Vagina (tissue), 2 donors: ENCODE measurements at regions not wholly inside any gene's neighbourhood (a gene's known extent, or its start where the extent isn't known, plus 50 kb on each side); places are given as distances from the start of the nearest gene placed in this dataset.

Experiments used
- DNase-seq, 2 donors: peaks; one replicate each; pipeline ENCODE4 v3.0.0-alpha.2; 2017; ENCODE audit errors: extremely low spot score in 2 of 2
- H3K27ac ChIP-seq: fragments of 200-600 bp; sonication (generic); one replicate; pipeline ENCODE4 v1.5.1; 2019
- H3K27me3 ChIP-seq: fragments of 200-600 bp; sonication (generic); one replicate; pipeline ENCODE4 v1.5.1; 2019
- H3K36me3 ChIP-seq, 2 donors: fragments of 200-600 bp; sonication (generic); one replicate each; pipeline ENCODE4 v1.5.1; 2017 to 2019
- H3K4me1 ChIP-seq: fragments of 200-600 bp; sonication (generic); one replicate; pipeline ENCODE4 v1.5.1; 2019
- H3K4me3 ChIP-seq, 2 donors: fragments of 200-600 bp; sonication (generic); 1 replicate in 1 of 2; 2 replicates in 1 of 2; pipeline ENCODE4 v1.5.1; 2016 to 2019
- H3K9me3 ChIP-seq: fragments of 200-600 bp; sonication (generic); one replicate; pipeline ENCODE4 v1.5.1; 2019
- CTCF ChIP-seq, 3 experiments: fragments of 450-650 bp in 2 of 3; fragments of 200-600 bp in 1 of 3; sonication (generic) in 1 of 3; IDR thresholded peaks; one replicate each; pipeline ENCODE4 v1.5.1; 2017 to 2019; ENCODE audit warnings: antibody characterized with exemption in 3 of 3, mild to moderate bottlenecking in 2 of 3, moderate library complexity in 2 of 3
- POLR2A ChIP-seq, 2 donors: fragments of 450-650 bp; IDR thresholded peaks; one replicate each; pipeline ENCODE4 v1.6.1; 2017; ENCODE audit warnings: antibody characterized with exemption in 2 of 2, mild to moderate bottlenecking in 2 of 2, moderate library complexity in 2 of 2
- POLR2AphosphoS5 ChIP-seq, 2 donors: sonication (generic); formaldehyde crosslinking; IDR thresholded peaks; one replicate each; pipeline ENCODE4 v1.9.0; 2017; ENCODE audit warnings: antibody characterized with exemption in 2 of 2, mild to moderate bottlenecking in 2 of 2, low read depth in 1 of 2; ENCODE audit not compliant: insufficient read depth in 1 of 2
- intact Hi-C: fragments of 100-400 bp; cut with DNase I; formaldehyde crosslinking; loops from one replicate; pipeline ENCODE4 v1.15.1; 2023

- no peak overlapping the region for H3K4me3 ChIP-seq
- intact Hi-C loops, result no loop called here
Observed at GRCh38 chr15:49748791-49749190, 127.9 kb downstream of the DTWD1 start.

GRCh38 chr15:49750553-49750952 lies 129.7 kb downstream of the DTWD1 start:
- no peaks in the 10 kb centered on the region for H3K9me3 ChIP-seq
- TF ChIP-seq POLR2AphosphoS5 (IDR thresholded peaks at IDR 0.05; ENCODE audit: insufficient read depth in 1 of 2, low read depth in 1 of 2) (no peak), CTCF (IDR thresholded peaks at IDR 0.05) (no peak)
- H3K4me3 ChIP-seq, result no peak overlapping the region
- no peak overlapping the region for H3K27ac ChIP-seq
- H3K36me3 ChIP-seq, result no peaks in the 10 kb centered on the region
- no peak for DNase-seq
- intact Hi-C loops, result no loop called here
- no peaks in the 10 kb centered on the region for H3K4me1 ChIP-seq
- no peaks in the 10 kb centered on the region for H3K27me3 ChIP-seq

More at GRCh38 chr15:49748791-49749190, 127.9 kb downstream of the DTWD1 start:
- Histone ChIP-seq H3K27ac (no peak overlapping the region), H3K27me3 (no peaks in the 10 kb centered on the region), H3K36me3 (no peaks in the 10 kb centered on the region), H3K9me3 (no peaks in the 10 kb centered on the region), H3K4me1 (no peaks in the 10 kb centered on the region)
- no peak for DNase-seq
- TF ChIP-seq CTCF (IDR thresholded peaks at IDR 0.05) (no peak), POLR2A (IDR thresholded peaks at IDR 0.05) (no peak), POLR2AphosphoS5 (IDR thresholded peaks at IDR 0.05; ENCODE audit: insufficient read depth in 1 of 2, low read depth in 1 of 2) (no peak)

- DNase-seq, result no peak
- H3K36me3 ChIP-seq, result no peaks in the 10 kb centered on the region
- H3K9me3 ChIP-seq, result no peaks in the 10 kb centered on the region
- H3K27ac ChIP-seq, result no peak overlapping the region
- intact Hi-C loops, result no loop called here
- no peaks in the 10 kb centered on the region for H3K27me3 ChIP-seq
- no peaks in the 10 kb centered on the region for H3K4me1 ChIP-seq
- H3K4me3 ChIP-seq, result no peak overlapping the region
- TF ChIP-seq POLR2AphosphoS5 (IDR thresholded peaks at IDR 0.05; ENCODE audit: insufficient read depth in 1 of 2, low read depth in 1 of 2) (no peak), POLR2A (IDR thresholded peaks at IDR 0.05) (no peak), CTCF (IDR thresholded peaks at IDR 0.05) (no peak)
Observed at GRCh38 chr15:49751191-49751590, 130.3 kb downstream of the DTWD1 start.

GRCh38 chr15:49751751-49752150 lies 130.9 kb downstream of the DTWD1 start:
- no peak for TF ChIP-seq POLR2A (IDR thresholded peaks at IDR 0.05)
- TF ChIP-seq POLR2AphosphoS5 (IDR thresholded peaks at IDR 0.05; ENCODE audit: insufficient read depth in 1 of 2, low read depth in 1 of 2), result no peak
- TF ChIP-seq CTCF (IDR thresholded peaks at IDR 0.05), result no peak
- intact Hi-C loops, result no loop called here
- H3K4me3 ChIP-seq, result no peak overlapping the region
- H3K36me3 ChIP-seq, result no peaks in the 10 kb centered on the region
- no peak for DNase-seq
- H3K27ac ChIP-seq, result no peak overlapping the region
- H3K9me3 ChIP-seq, result no peaks in the 10 kb centered on the region
- no peaks in the 10 kb centered on the region for H3K4me1 ChIP-seq
- no peaks in the 10 kb centered on the region for H3K27me3 ChIP-seq

GRCh38 chr15:49752517-49752916 lies 131.7 kb downstream of the DTWD1 start:
- intact Hi-C loops, result no loop called here
- H3K9me3 ChIP-seq, result no peaks in the 10 kb centered on the region
- no peak overlapping the region for H3K4me3 ChIP-seq
- TF ChIP-seq POLR2AphosphoS5 (IDR thresholded peaks at IDR 0.05; ENCODE audit: insufficient read depth in 1 of 2, low read depth in 1 of 2) (no peak), POLR2A (IDR thresholded peaks at IDR 0.05) (no peak), CTCF (IDR thresholded peaks at IDR 0.05) (no peak)
- no peaks in the 10 kb centered on the region for H3K36me3 ChIP-seq
- no peak overlapping the region for H3K27ac ChIP-seq
- no peaks in the 10 kb centered on the region for H3K27me3 ChIP-seq
- DNase-seq, result no peak
- H3K4me1 ChIP-seq, result no peaks in the 10 kb centered on the region
